Neural cell (in vitro differentiated cells): ENCODE measurements at regions not wholly inside any gene's neighbourhood (a gene's known extent, or its start where the extent isn't known, plus 50 kb on each side); places are given as distances from the start of the nearest gene placed in this dataset.

Experiments used
- EP300 ChIP-seq: fragments of 450-650 bp; conservative IDR thresholded peaks from 2 replicates; pipeline ENCODE4 v1.6.1; 2014; ENCODE audit warnings: antibody characterized with exemption, mild to moderate bottlenecking, moderate library complexity; ENCODE audit not compliant: poor library complexity, severe bottlenecking
- EZH2 ChIP-seq: fragments of 200-600, 300-800 bp; shearing (Covaris generic), sonication (generic); IDR thresholded peaks from 2 replicates; pipeline ENCODE4 v1.6.1; 2014; ENCODE audit warnings: antibody characterized with exemption, low read length, borderline replicate concordance, mild to moderate bottlenecking; ENCODE audit not compliant: insufficient read depth, poor library complexity, severe bottlenecking
- MXI1 ChIP-seq: fragments of 450-650 bp; conservative IDR thresholded peaks from 2 replicates; pipeline ENCODE4 v1.6.1; 2014; ENCODE audit warnings: antibody characterized with exemption, mild to moderate bottlenecking; ENCODE audit not compliant: poor library complexity, severe bottlenecking
- POLR2AphosphoS5 ChIP-seq: IDR thresholded peaks from 2 replicates; pipeline ENCODE4 v1.6.1; 2012
- REST ChIP-seq: IDR thresholded peaks from 2 replicates; pipeline ENCODE4 v1.6.1; 2012; ENCODE audit warnings: borderline replicate concordance
- SMC3 ChIP-seq: fragments of 450-650 bp; conservative IDR thresholded peaks from 2 replicates; pipeline ENCODE4 v1.6.1; 2014; ENCODE audit warnings: antibody characterized with exemption, mild to moderate bottlenecking, moderate library complexity; ENCODE audit not compliant: poor library complexity
- TF ChIP-seq, protein P1 (sequence below): fragments of 450-650 bp; IDR thresholded peaks from 2 replicates; pipeline ENCODE4 v1.5.1; 2014; ENCODE audit warnings: antibody characterized with exemption, mild to moderate bottlenecking, moderate library complexity; ENCODE audit not compliant: poor library complexity, severe bottlenecking

- TF ChIP-seq, protein P1, sequence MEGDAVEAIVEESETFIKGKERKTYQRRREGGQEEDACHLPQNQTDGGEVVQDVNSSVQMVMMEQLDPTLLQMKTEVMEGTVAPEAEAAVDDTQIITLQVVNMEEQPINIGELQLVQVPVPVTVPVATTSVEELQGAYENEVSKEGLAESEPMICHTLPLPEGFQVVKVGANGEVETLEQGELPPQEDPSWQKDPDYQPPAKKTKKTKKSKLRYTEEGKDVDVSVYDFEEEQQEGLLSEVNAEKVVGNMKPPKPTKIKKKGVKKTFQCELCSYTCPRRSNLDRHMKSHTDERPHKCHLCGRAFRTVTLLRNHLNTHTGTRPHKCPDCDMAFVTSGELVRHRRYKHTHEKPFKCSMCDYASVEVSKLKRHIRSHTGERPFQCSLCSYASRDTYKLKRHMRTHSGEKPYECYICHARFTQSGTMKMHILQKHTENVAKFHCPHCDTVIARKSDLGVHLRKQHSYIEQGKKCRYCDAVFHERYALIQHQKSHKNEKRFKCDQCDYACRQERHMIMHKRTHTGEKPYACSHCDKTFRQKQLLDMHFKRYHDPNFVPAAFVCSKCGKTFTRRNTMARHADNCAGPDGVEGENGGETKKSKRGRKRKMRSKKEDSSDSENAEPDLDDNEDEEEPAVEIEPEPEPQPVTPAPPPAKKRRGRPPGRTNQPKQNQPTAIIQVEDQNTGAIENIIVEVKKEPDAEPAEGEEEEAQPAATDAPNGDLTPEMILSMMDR = no peak
- TF ChIP-seq SMC3 = no peak
- TF ChIP-seq REST = no peak
- no peak for TF ChIP-seq EZH2
- TF ChIP-seq EP300 = no peak
- no peak for TF ChIP-seq MXI1
- TF ChIP-seq POLR2AphosphoS5 = no peak
Measured at GRCh38 chr10:25748509-25748908, 185.5 kb upstream of the MYO3A start.
